HG03280 (cell line): ENCODE measurements at regions not wholly inside any gene's neighbourhood (a gene's known extent, or its start where the extent isn't known, plus 50 kb on each side); places are given as distances from the start of the nearest gene placed in this dataset.
"Not testable (repeated sequence)": the region's sequence is repeated elsewhere in the genome, so short reads cannot be mapped to it uniquely, and the experiment has no call there.

Experiments
- ATAC-seq: cut with Tn5 transposase; IDR thresholded peaks from one replicate; pipeline ENCODE4 v1.9.1; 2021; ENCODE audit warnings: mild to moderate bottlenecking, moderate library complexity; ENCODE audit not compliant: unreplicated experiment

- not testable (repeated sequence) for ATAC-seq
Measured at GRCh38 chr10:29363930-29364329, 75.1 kb downstream of the LYZL1 start.

- not testable (repeated sequence) for ATAC-seq
Measured at GRCh38 chr10:29366206-29366605, 77.3 kb downstream of the LYZL1 start.

- no peak for ATAC-seq
Measured at GRCh38 chr10:29369419-29369818, 80.5 kb downstream of the LYZL1 start.

GRCh38 chr10:29370097-29371092, 81.5 kb downstream of the LYZL1 start:
- no peak for ATAC-seq

- ATAC-seq: no peak
Measured at GRCh38 chr10:29372920-29373319, 84.0 kb downstream of the LYZL1 start.

- ATAC-seq: no peak
Measured at GRCh38 chr10:29374162-29374561, 85.3 kb downstream of the LYZL1 start.

GRCh38 chr10:29375888-29376287, 87.0 kb downstream of the LYZL1 start:
- ATAC-seq: no peak

GRCh38 chr10:29377333-29377961, 88.6 kb downstream of the LYZL1 start:
- ATAC-seq: no peak

- no peak for ATAC-seq
Measured at GRCh38 chr10:29378106-29378505, 89.2 kb downstream of the LYZL1 start.

- no peak for ATAC-seq
Measured at GRCh38 chr10:29379208-29379607, 90.3 kb downstream of the LYZL1 start.

GRCh38 chr10:29379777-29380598, 91.1 kb downstream of the LYZL1 start:
- ATAC-seq: not testable (repeated sequence)

- not testable (repeated sequence) for ATAC-seq
Measured at GRCh38 chr10:29380599-29381511, 92.0 kb downstream of the LYZL1 start.

GRCh38 chr10:29386342-29386999, 97.6 kb downstream of the LYZL1 start:
- peak; percentile 68 for ATAC-seq

GRCh38 chr10:29387269-29387668, 98.4 kb downstream of the LYZL1 start:
- ATAC-seq: no peak

- not testable (repeated sequence) for ATAC-seq
Measured at GRCh38 chr10:29388112-29388511, 99.2 kb downstream of the LYZL1 start.

GRCh38 chr10:29389493-29389892, 100.6 kb downstream of the LYZL1 start:
- ATAC-seq: no peak

GRCh38 chr10:29389935-29390334, 101.1 kb downstream of the LYZL1 start:
- no peak for ATAC-seq

- peak; percentile 66 for ATAC-seq
Measured at GRCh38 chr10:29392376-29393021, 103.6 kb downstream of the LYZL1 start.

GRCh38 chr10:29394321-29394932, 105.6 kb downstream of the LYZL1 start:
- ATAC-seq: no peak
